SK-N-MC (cell line): ENCODE measurements at regions not wholly inside any gene's neighbourhood (a gene's known extent, or its start where the extent isn't known, plus 50 kb on each side); places are given as distances from the start of the nearest gene placed in this dataset.

ENCODE experiments used
- DNase-seq: peaks from one replicate; pipeline ENCODE4 v3.0.0-alpha.2; 2011; ENCODE audit warnings: low read depth, low spot score
- H3K27ac ChIP-seq: fragments of 200-600 bp; sonication (generic); 2 replicates; pipeline ENCODE4 v1.5.1; 2016; ENCODE audit warnings: mixed run types
- H3K36me3 ChIP-seq: fragments of 200-600 bp; sonication (generic); 2 replicates; pipeline ENCODE4 v1.6.1; 2017; ENCODE audit warnings: antibody characterized with exemption, low read length, mixed read lengths; ENCODE audit not compliant: insufficient read depth
- H3K4me3 ChIP-seq: fragments of 200-600 bp; sonication (generic); 2 replicates; pipeline ENCODE4 v1.5.1; 2016
- H3K9ac ChIP-seq: fragments of 200-600 bp; sonication (generic); 2 replicates; pipeline ENCODE4 v1.8.0; 2017; ENCODE audit warnings: mixed run types, mixed read lengths; ENCODE audit not compliant: insufficient read length
- H3K9me3 ChIP-seq: fragments of 200-600 bp; sonication (generic); 2 replicates; pipeline ENCODE4 v1.6.1; 2017; ENCODE audit warnings: low read depth, mild to moderate bottlenecking, antibody characterized with exemption, low read length, moderate library complexity, mixed read lengths
- EZH2 ChIP-seq: fragments of 200-600 bp; sonication (generic); IDR thresholded peaks from one replicate; pipeline ENCODE4 v1.6.1; 2017; ENCODE audit warnings: antibody characterized with exemption
- FOXP2 ChIP-seq: optimal IDR thresholded peaks from 2 replicates; pipeline ENCODE3; 2011; ENCODE audit warnings: mild to moderate bottlenecking, moderate library complexity; ENCODE audit not compliant: insufficient read depth; ENCODE audit errors: extremely low read length, control extremely low read depth
- POLR2AphosphoS5 ChIP-seq: IDR thresholded peaks from 2 replicates; pipeline ENCODE4 v1.6.1; 2012; ENCODE audit warnings: mild to moderate bottlenecking, low read depth, low read length, borderline replicate concordance

- Histone ChIP-seq H3K9ac (no peak overlapping the region), H3K36me3 (no peaks in the 10 kb centered on the region), H3K9me3 (no peaks in the 10 kb centered on the region), H3K4me3 (no peak overlapping the region), H3K27ac (no peak overlapping the region)
- TF ChIP-seq EZH2 (no peak), POLR2AphosphoS5 (no peak), FOXP2 (no peak)
- DNase-seq, result no peak
Observed at GRCh38 chr2:122194546-122194945, 439.1 kb downstream of the TSN start.

- no peak for DNase-seq
- no peak overlapping the region for H3K4me3 ChIP-seq
- TF ChIP-seq FOXP2 (no peak), EZH2 (no peak), POLR2AphosphoS5 (no peak)
- H3K9ac ChIP-seq, result no peak overlapping the region
- H3K9me3 ChIP-seq, result no peaks in the 10 kb centered on the region
- no peaks in the 10 kb centered on the region for H3K36me3 ChIP-seq
- H3K27ac ChIP-seq, result no peak overlapping the region
Observed at GRCh38 chr2:122203523-122203922, 448.1 kb downstream of the TSN start.

GRCh38 chr2:122205641-122206040, 450.2 kb downstream of the TSN start:
- Histone ChIP-seq H3K27ac (no peak overlapping the region), H3K36me3 (no peaks in the 10 kb centered on the region), H3K9me3 (no peaks in the 10 kb centered on the region), H3K4me3 (peak overlapping the region; percentile 54), H3K9ac (no peak overlapping the region)
- DNase-seq, result peak; percentile 85
- TF ChIP-seq EZH2 (no peak), POLR2AphosphoS5 (peak; percentile 47; the same call in 1 of the 2 replicates), FOXP2 (peak; percentile 72)

- H3K27ac ChIP-seq, result no peak overlapping the region
- H3K36me3 ChIP-seq, result no peaks in the 10 kb centered on the region
- TF ChIP-seq POLR2AphosphoS5 (no peak), EZH2 (no peak), FOXP2 (no peak)
- H3K9me3 ChIP-seq, result no peaks in the 10 kb centered on the region
- no peak for DNase-seq
- no peak overlapping the region for H3K9ac ChIP-seq
- no peak overlapping the region for H3K4me3 ChIP-seq
Observed at GRCh38 chr2:122206101-122206500, 450.6 kb downstream of the TSN start.

GRCh38 chr2:122209377-122209776, 453.9 kb downstream of the TSN start:
- Histone ChIP-seq H3K9ac (no peak overlapping the region), H3K27ac (no peak overlapping the region), H3K9me3 (no peaks in the 10 kb centered on the region), H3K36me3 (no peaks in the 10 kb centered on the region), H3K4me3 (no peak overlapping the region)
- no peak for TF ChIP-seq EZH2
- no peak for TF ChIP-seq FOXP2
- no peak for TF ChIP-seq POLR2AphosphoS5
- no peak for DNase-seq

- H3K27ac ChIP-seq, result no peak overlapping the region
- no peak overlapping the region for H3K4me3 ChIP-seq
- no peak overlapping the region for H3K9ac ChIP-seq
- no peak for DNase-seq
- H3K9me3 ChIP-seq, result no peaks in the 10 kb centered on the region
- H3K36me3 ChIP-seq, result no peaks in the 10 kb centered on the region
- no peak for TF ChIP-seq EZH2
- TF ChIP-seq FOXP2, result no peak
- TF ChIP-seq POLR2AphosphoS5, result no peak
Observed at GRCh38 chr2:122210065-122210464, 454.6 kb downstream of the TSN start.

- no peak for DNase-seq
Observed at GRCh38 chr2:122210898-122211856, 455.7 kb downstream of the TSN start.

GRCh38 chr2:122213312-122213711, 457.9 kb downstream of the TSN start:
- Histone ChIP-seq H3K4me3 (no peak overlapping the region), H3K36me3 (no peaks in the 10 kb centered on the region), H3K9ac (no peak overlapping the region), H3K9me3 (no peaks in the 10 kb centered on the region), H3K27ac (no peak overlapping the region)
- no peak for TF ChIP-seq FOXP2
- no peak for TF ChIP-seq POLR2AphosphoS5
- no peak for TF ChIP-seq EZH2
- no peak for DNase-seq

More at GRCh38 chr2:122210898-122211856, 455.7 kb downstream of the TSN start:
- no peaks in the 10 kb centered on the region for H3K9me3 ChIP-seq
- H3K27ac ChIP-seq, result no peak overlapping the region
- no peaks in the 10 kb centered on the region for H3K36me3 ChIP-seq
- H3K4me3 ChIP-seq, result no peak overlapping the region
- no peak for TF ChIP-seq EZH2
- TF ChIP-seq FOXP2, result no peak
- TF ChIP-seq POLR2AphosphoS5, result no peak
- H3K9ac ChIP-seq, result no peak overlapping the region

GRCh38 chr2:122216071-122216470, 460.6 kb downstream of the TSN start:
- H3K27ac ChIP-seq, result no peak overlapping the region
- no peaks in the 10 kb centered on the region for H3K36me3 ChIP-seq
- no peak for DNase-seq
- H3K4me3 ChIP-seq, result no peak overlapping the region
- no peaks in the 10 kb centered on the region for H3K9me3 ChIP-seq
- TF ChIP-seq EZH2 (no peak), FOXP2 (no peak), POLR2AphosphoS5 (no peak)
- no peak overlapping the region for H3K9ac ChIP-seq
